Astrocyte of the spinal cord (primary cell): ENCODE measurements at regions not wholly inside any gene's neighbourhood (a gene's known extent, or its start where the extent isn't known, plus 50 kb on each side); places are given as distances from the start of the nearest gene placed in this dataset.

Experiments used
- DNase-seq: peaks from one replicate; pipeline ENCODE4 v3.0.0; 2011; ENCODE audit warnings: low read depth, low spot score
- H3K4me3 ChIP-seq: 2 replicates; pipeline ENCODE4 v1.5.1; 2011; ENCODE audit warnings: low read depth, mild to moderate bottlenecking, low read length, moderate library complexity
- CTCF ChIP-seq: IDR thresholded peaks from 2 replicates; pipeline ENCODE4 v1.5.1; 2012; ENCODE audit warnings: low read depth, mild to moderate bottlenecking, low read length, inconsistent platforms
- in situ Hi-C: cut with HindIII; loops from 2 replicates; pipeline ENCODE4 v1.10.0; 2017; ENCODE audit warnings: low sequenced_read_pairs

- in situ Hi-C loops, result no loop called here
- H3K4me3 ChIP-seq, result no peak overlapping the region
- DNase-seq, result no peak
- no peak for TF ChIP-seq CTCF
Measured at GRCh38 chr3:146843476-146843875, 238.3 kb upstream of the PLSCR5 start.

GRCh38 chr3:146839727-146840375, 234.7 kb upstream of the PLSCR5 start:
- no peak for DNase-seq
- no peak for TF ChIP-seq CTCF
- in situ Hi-C loops, result no loop called here
- no peak overlapping the region for H3K4me3 ChIP-seq

GRCh38 chr3:146838221-146838620, 233.1 kb upstream of the PLSCR5 start:
- no peak overlapping the region for H3K4me3 ChIP-seq
- in situ Hi-C loops, result no loop called here
- no peak for DNase-seq
- TF ChIP-seq CTCF, result no peak

GRCh38 chr3:146834917-146835316, 229.8 kb upstream of the PLSCR5 start:
- TF ChIP-seq CTCF, result no peak
- DNase-seq, result peak; percentile 56
- in situ Hi-C loops, result no loop called here
- no peak overlapping the region for H3K4me3 ChIP-seq

GRCh38 chr3:146832857-146833458, 227.8 kb upstream of the PLSCR5 start:
- in situ Hi-C loops, result no loop called here
- DNase-seq, result no peak
- no peak overlapping the region for H3K4me3 ChIP-seq
- no peak for TF ChIP-seq CTCF

GRCh38 chr3:146831659-146832058, 226.5 kb upstream of the PLSCR5 start:
- no peak overlapping the region for H3K4me3 ChIP-seq
- in situ Hi-C loops, result no loop called here
- no peak for TF ChIP-seq CTCF
- DNase-seq, result no peak
